K562 (cell line): ENCODE measurements at regions not wholly inside any gene's neighbourhood (a gene's known extent, or its start where the extent isn't known, plus 50 kb on each side); places are given as distances from the start of the nearest gene placed in this dataset.

Source experiments
- ATAC-seq: fragments of 200-7000 bp; cut with Tn5 transposase; 3 replicates; pipeline ENCODE4 v1.9.1; 2020; ENCODE audit warnings: moderate library complexity
- BruUV-seq: library from RNA; stranded (reverse); fragments of 400-500 nt; replicated peaks from 2 replicates; lab custom pipeline; 2021; lab: Mats Ljungman, UMichigan
- CTCF ChIA-PET: fragments of 300-600 bp; formaldehyde crosslinking; extraction: SDS; loops from one replicate; lab custom pipeline; 2021; ENCODE audit warnings: low intra/inter-chr PET ratio; lab: Yijun Ruan, JAX
- POLR2A ChIA-PET: fragments of 300-600, 350-650 bp; sonication (Branson Sonifier 250); formaldehyde crosslinking; extraction: SDS; loops from one replicate; lab custom pipeline; 2021; ENCODE audit warnings: antibody characterized with exemption, inconsistent platforms; lab: Yijun Ruan, JAX
- DNase-seq, 4 experiments: peaks; one replicate each; pipeline versions ENCODE4 v3.0.0 to v3.0.0-alpha.2; 2011 to 2018; ENCODE audit warnings: low spot score in 3 of 4, mixed read lengths in 3 of 4; ENCODE audit errors: extremely low read depth in 1 of 4
- FAIRE-seq: peaks from 2 replicates; lab custom pipeline; 2011; peaks lifted over from hg19 to GRCh38; lab: Jason Lieb, UNC
- H2AFZ ChIP-seq: 2 replicates; pipeline ENCODE4 v1.6.0; 2011; ENCODE audit warnings: low read depth, low read length, control low read depth, inconsistent platforms
- H3K27ac ChIP-seq: fragments of 200-600 bp; 3 replicates; pipeline ENCODE4 v1.8.0; 2011; ENCODE audit warnings: low read depth, mild to moderate bottlenecking, control low read depth, inconsistent platforms, low read length, moderate library complexity, mixed read lengths; ENCODE audit errors: extremely low read depth
- H3K27me3 ChIP-seq, 2 experiments: fragments of 300-600 bp in 1 of 2; 2 replicates in 1 of 2; 3 replicates in 1 of 2; pipeline versions ENCODE4 v1.6.0 to v1.8.0; 2011; ENCODE audit warnings: inconsistent platforms in 2 of 2, low read length in 2 of 2, mild to moderate bottlenecking in 1 of 2, mixed read lengths in 1 of 2, moderate library complexity in 1 of 2; ENCODE audit not compliant: control insufficient read depth in 2 of 2, insufficient read depth in 2 of 2
- H3K36me3 ChIP-seq: fragments of 300-600 bp; 3 replicates; pipeline ENCODE4 v1.8.0; 2011; ENCODE audit warnings: mild to moderate bottlenecking, low read length, inconsistent platforms; ENCODE audit not compliant: control insufficient read depth, insufficient read depth
- H3K4me1 ChIP-seq, 2 experiments: fragments of 200-600 bp in 1 of 2; replicated peaks in 1 of 2; 2 replicates in 1 of 2; 3 replicates in 1 of 2; pipeline versions ENCODE4 v1.5.1 to v1.8.0; 2011; ENCODE audit warnings: inconsistent platforms in 2 of 2, low read length in 2 of 2, mild to moderate bottlenecking in 1 of 2, mixed read lengths in 1 of 2, moderate library complexity in 1 of 2; ENCODE audit not compliant: control insufficient read depth in 2 of 2, insufficient read depth in 2 of 2
- H3K4me2 ChIP-seq: 2 replicates; pipeline ENCODE4 v1.6.1; 2011; ENCODE audit warnings: low read length, control low read depth, inconsistent platforms, mixed read lengths; ENCODE audit not compliant: insufficient read depth
- H3K4me3 ChIP-seq: fragments of 200-600 bp; sonication (generic), shearing (Covaris generic); 2 replicates; pipeline ENCODE4 v1.5.1; 2016; ENCODE audit warnings: control low read depth, inconsistent platforms
- H3K79me2 ChIP-seq: fragments of 200-600 bp; 3 replicates; pipeline ENCODE4 v1.8.0; 2011; ENCODE audit warnings: low read length, inconsistent platforms; ENCODE audit not compliant: control insufficient read depth, insufficient read depth
- H3K9ac ChIP-seq, 2 experiments: 2 replicates each; pipeline versions ENCODE4 v1.6.0 to v1.6.1; 2011; ENCODE audit warnings: low read depth in 2 of 2, low read length in 2 of 2, control low read depth in 1 of 2, inconsistent platforms in 1 of 2, mild to moderate bottlenecking in 1 of 2, mixed read lengths in 1 of 2; ENCODE audit not compliant: insufficient read depth in 1 of 2
- H3K9me1 ChIP-seq: one replicate; pipeline ENCODE4 v1.6.0; 2011; ENCODE audit warnings: inconsistent platforms, mild to moderate bottlenecking, low read length, moderate library complexity; ENCODE audit not compliant: control insufficient read depth, insufficient read depth
- H3K9me3 ChIP-seq: replicated peaks from 2 replicates; pipeline ENCODE4 v1.5.1; 2011; ENCODE audit warnings: low read depth, low read length, inconsistent platforms; ENCODE audit not compliant: control insufficient read depth, insufficient read depth
- H4K20me1 ChIP-seq: replicated peaks from 2 replicates; pipeline ENCODE4 v1.6.1; 2011; ENCODE audit warnings: low read length, inconsistent platforms, mixed read lengths; ENCODE audit not compliant: control insufficient read depth, insufficient read depth
- ARID4B ChIP-seq: sonication (generic); formaldehyde crosslinking; IDR thresholded peaks from 2 replicates; pipeline ENCODE4 v1.8.0; 2022; ENCODE audit warnings: mild to moderate bottlenecking, missing genetic modification reagents
- BRD9 ChIP-seq: fragments of 450-650 bp; IDR thresholded peaks from 2 replicates; pipeline ENCODE4 v1.6.1; 2018; ENCODE audit warnings: low read depth; ENCODE audit not compliant: partially characterized antibody
- CBFB ChIP-seq: sonication (generic); formaldehyde crosslinking; IDR thresholded peaks from 2 replicates; pipeline ENCODE4 v1.4.0; 2020; ENCODE audit warnings: mild to moderate bottlenecking, missing genetic modification reagents
- ETV6 ChIP-seq, 3 experiments: fragments of 150-350 bp in 1 of 3; sonication (generic) in 1 of 3; formaldehyde crosslinking in 1 of 3; IDR thresholded peaks; 2 replicates each; pipeline versions ENCODE4 v1.6.1 to v1.8.0; 2014 to 2022; ENCODE audit warnings: borderline replicate concordance in 2 of 3, low read depth in 2 of 3, antibody characterized with exemption in 1 of 3, low read length in 1 of 3, mild to moderate bottlenecking in 1 of 3, missing genetic modification reagents in 1 of 3
- HSF4 ChIP-seq: fragments of 250-450 bp; sonication (Bioruptor Pico); IDR thresholded peaks from 2 replicates; pipeline ENCODE4 v2.1.2; 2022; ENCODE audit warnings: mild to moderate bottlenecking, moderate library complexity, borderline replicate concordance
- JUN ChIP-seq, 2 experiments: sonication (generic) in 1 of 2; formaldehyde crosslinking in 1 of 2; IDR thresholded peaks; 2 replicates each; pipeline versions ENCODE4 v1.6.1 to v1.8.0; 2012 to 2022; ENCODE audit warnings: borderline replicate concordance in 2 of 2, mild to moderate bottlenecking in 2 of 2, improper control_type of control experiment in 1 of 2, low read depth in 1 of 2, low read length in 1 of 2, missing genetic modification reagents in 1 of 2
- KDM5B ChIP-seq: fragments of 200-600 bp; sonication (generic); IDR thresholded peaks from 2 replicates; pipeline ENCODE4 v1.6.1; 2012; ENCODE audit warnings: low read depth, mild to moderate bottlenecking, moderate library complexity, low read length, control low read depth, inconsistent platforms; ENCODE audit not compliant: insufficient replicate concordance
- POLR3G ChIP-seq: IDR thresholded peaks from 2 replicates; pipeline ENCODE4 v1.6.1; 2011; ENCODE audit not compliant: insufficient read length, insufficient replicate concordance; ENCODE audit errors: extremely low read depth
- RBM17 ChIP-seq: fragments of 200-400 bp; formaldehyde crosslinking; IDR thresholded peaks from 2 replicates; pipeline ENCODE4 v1.6.1; 2017; ENCODE audit warnings: low read depth, mild to moderate bottlenecking, low read length, borderline replicate concordance
- TBL1XR1 ChIP-seq, 2 experiments: IDR thresholded peaks; 2 replicates each; pipeline ENCODE4 v1.6.1; 2012; ENCODE audit warnings: improper control_type of control experiment in 2 of 2, low read length in 2 of 2, mild to moderate bottlenecking in 1 of 2
- ZKSCAN1 ChIP-seq: fragments of 150-350 bp; IDR thresholded peaks from 2 replicates; pipeline ENCODE4 v1.6.1; 2016; ENCODE audit warnings: low read depth, low read length
- WGBS: fragments of 100-300 bp; shearing (Covaris generic); methylation state at CpG from one replicate; pipeline ENCODE4 v1.1.6; 2016; ENCODE audit warnings: low coverage, mixed read lengths; ENCODE audit not compliant: insufficient coverage; ENCODE audit errors: missing lambda C conversion rate; 5-methylcytosine and 5-hydroxymethylcytosine counted together
- in situ Hi-C: fragments of 300-500 bp; cut with MboI; formaldehyde crosslinking; loops from 4 replicates; pipeline ENCODE4 v1.15.0; 2018; ENCODE audit warnings: inconsistent platforms, mixed read lengths
- intact Hi-C: fragments of 100-400 bp; cut with micrococcal nuclease; formaldehyde crosslinking; loops from 2 replicates; pipeline ENCODE4 v1.14.2; 2022
- TF ChIP-seq, protein P1 (sequence below): fragments of 250-450 bp; sonication (Bioruptor Pico); IDR thresholded peaks from 2 replicates; pipeline ENCODE4 v1.8.0; 2022; ENCODE audit warnings: moderate library complexity, mild to moderate bottlenecking, inconsistent platforms
- TF ChIP-seq, protein P2 (sequence below): sonication (generic); formaldehyde crosslinking; IDR thresholded peaks from 2 replicates; pipeline ENCODE4 v1.8.0; 2022; ENCODE audit warnings: missing genetic modification reagents, mild to moderate bottlenecking, borderline replicate concordance

DNA sequence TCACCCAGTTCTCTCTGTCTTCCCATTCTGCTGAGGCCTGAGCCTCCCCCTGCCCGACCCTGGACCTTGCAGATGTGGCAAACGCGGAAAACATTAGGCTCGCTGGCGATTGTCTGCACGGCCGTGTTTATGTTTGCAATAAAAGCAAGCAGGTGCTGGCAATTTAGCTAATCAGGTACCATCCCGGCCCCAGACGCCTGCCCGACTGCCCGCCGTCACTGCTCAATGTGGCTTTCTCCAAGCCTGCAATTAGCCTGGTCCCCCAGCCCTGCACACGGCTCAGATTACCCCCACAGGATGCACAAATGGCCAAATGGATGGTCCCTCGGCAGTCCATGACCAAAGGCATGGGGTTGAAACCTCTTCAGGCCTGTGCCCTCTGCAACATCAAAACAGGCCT lies 259.7 kb downstream of the MN1 start:
- no TSS peak for BruUV-seq
- intact Hi-C loops = no loop called here
- no peak overlapping the region for H3K4me2 ChIP-seq

More for the DNA sequence above, 259.7 kb downstream of the MN1 start:
- CTCF ChIA-PET = no interaction called here
- POLR2A ChIA-PET = no interaction called here
- Histone ChIP-seq H3K27ac (no peak overlapping the region), H3K9me3 (no peaks in the 10 kb centered on the region), H2AFZ (no peak overlapping the region), H3K36me3 (no peaks in the 10 kb centered on the region), H4K20me1 (no peaks in the 10 kb centered on the region), H3K9me1 (no peaks in the 10 kb centered on the region), H3K4me1 (no peaks in the 10 kb centered on the region), H3K4me3 (no peak overlapping the region), H3K79me2 (no peaks in the 10 kb centered on the region), H3K9ac (no peak overlapping the region), H3K27me3 (peaks cover 2 to 44% of the 10 kb centered on the region in 2 experiments; a peak in 2 of 5 replicates)
- DNase-seq (no peak), FAIRE-seq (no peak), ATAC-seq (no peak)
- TF ChIP-seq, protein P1, sequence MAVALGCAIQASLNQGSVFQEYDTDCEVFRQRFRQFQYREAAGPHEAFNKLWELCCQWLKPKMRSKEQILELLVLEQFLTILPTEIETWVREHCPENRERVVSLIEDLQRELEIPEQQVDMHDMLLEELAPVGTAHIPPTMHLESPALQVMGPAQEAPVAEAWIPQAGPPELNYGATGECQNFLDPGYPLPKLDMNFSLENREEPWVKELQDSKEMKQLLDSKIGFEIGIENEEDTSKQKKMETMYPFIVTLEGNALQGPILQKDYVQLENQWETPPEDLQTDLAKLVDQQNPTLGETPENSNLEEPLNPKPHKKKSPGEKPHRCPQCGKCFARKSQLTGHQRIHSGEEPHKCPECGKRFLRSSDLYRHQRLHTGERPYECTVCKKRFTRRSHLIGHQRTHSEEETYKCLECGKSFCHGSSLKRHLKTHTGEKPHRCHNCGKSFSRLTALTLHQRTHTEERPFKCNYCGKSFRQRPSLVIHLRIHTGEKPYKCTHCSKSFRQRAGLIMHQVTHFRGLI (CRISPR knock-in tag) = no peak
- TF ChIP-seq RBM17 (no peak), TBL1XR1 (IDR thresholded peaks at IDR 0.05; ENCODE audit: low read length in 2 of 2) (no peak), POLR3G (no peak), HSF4 (CRISPR knock-in tag) (no peak), ARID4B (no peak), JUN (IDR thresholded peaks at IDR 0.05; ENCODE audit: borderline replicate concordance, low read depth, low read length) (no peak), JUN (CRISPR knock-in tag; IDR thresholded peaks at IDR 0.05; ENCODE audit: borderline replicate concordance) (no peak), BRD9 (no peak), KDM5B (no peak), ETV6 (IDR thresholded peaks at IDR 0.05; ENCODE audit: borderline replicate concordance in 1 of 2, low read depth in 2 of 2, low read length in 1 of 2) (no peak), ETV6 (CRISPR knock-in tag; IDR thresholded peaks at IDR 0.05; ENCODE audit: borderline replicate concordance) (no peak), ZKSCAN1 (no peak), CBFB (CRISPR knock-in tag) (no peak)
- TF ChIP-seq, protein P2, sequence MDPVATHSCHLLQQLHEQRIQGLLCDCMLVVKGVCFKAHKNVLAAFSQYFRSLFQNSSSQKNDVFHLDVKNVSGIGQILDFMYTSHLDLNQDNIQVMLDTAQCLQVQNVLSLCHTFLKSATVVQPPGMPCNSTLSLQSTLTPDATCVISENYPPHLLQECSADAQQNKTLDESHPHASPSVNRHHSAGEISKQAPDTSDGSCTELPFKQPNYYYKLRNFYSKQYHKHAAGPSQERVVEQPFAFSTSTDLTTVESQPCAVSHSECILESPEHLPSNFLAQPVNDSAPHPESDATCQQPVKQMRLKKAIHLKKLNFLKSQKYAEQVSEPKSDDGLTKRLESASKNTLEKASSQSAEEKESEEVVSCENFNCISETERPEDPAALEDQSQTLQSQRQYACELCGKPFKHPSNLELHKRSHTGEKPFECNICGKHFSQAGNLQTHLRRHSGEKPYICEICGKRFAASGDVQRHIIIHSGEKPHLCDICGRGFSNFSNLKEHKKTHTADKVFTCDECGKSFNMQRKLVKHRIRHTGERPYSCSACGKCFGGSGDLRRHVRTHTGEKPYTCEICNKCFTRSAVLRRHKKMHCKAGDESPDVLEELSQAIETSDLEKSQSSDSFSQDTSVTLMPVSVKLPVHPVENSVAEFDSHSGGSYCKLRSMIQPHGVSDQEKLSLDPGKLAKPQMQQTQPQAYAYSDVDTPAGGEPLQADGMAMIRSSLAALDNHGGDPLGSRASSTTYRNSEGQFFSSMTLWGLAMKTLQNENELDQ (CRISPR knock-in tag) = no peak
- in situ Hi-C loops = no loop called here
- WGBS = 4% methylated on average over 14 of the region's 14 CpGs
